C1 segment of cervical spinal cord (tissue), 14 donors: ENCODE measurements at regions not wholly inside any gene's neighbourhood (a gene's known extent, or its start where the extent isn't known, plus 50 kb on each side); places are given as distances from the start of the nearest gene placed in this dataset.

Experiments
- DNase-seq, 14 donors: peaks; one replicate each; lab custom pipeline; 2025; lab: John Stamatoyannopoulos, UW

DNA sequence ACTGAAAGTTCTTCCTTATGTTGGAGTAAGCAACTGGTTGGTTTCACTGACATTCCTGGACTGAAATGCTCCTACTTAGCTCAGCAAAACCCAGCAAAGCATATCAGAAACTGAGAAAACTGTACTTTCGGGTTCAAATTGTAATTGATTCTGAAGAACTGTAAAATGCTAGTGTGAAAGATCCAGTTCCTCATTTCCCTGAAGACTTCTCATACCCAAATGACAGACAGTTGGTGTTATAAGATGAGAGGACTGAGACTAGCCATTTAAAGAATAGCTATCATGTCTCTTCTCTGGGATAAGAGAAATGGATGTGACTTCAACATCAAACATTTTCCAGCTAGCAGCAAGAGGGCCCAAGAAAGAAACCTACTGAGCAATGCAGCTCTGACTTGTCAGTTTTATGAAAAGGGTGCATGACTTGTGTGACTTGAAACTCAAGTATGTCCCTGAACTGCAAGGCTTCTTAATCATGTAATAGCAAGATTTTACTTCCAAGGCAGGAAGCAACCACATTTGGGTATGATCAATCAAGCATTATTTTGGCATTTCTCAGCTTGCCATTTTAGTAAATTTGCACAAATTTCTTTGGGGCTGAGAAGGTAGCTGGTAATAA is 420.3 kb upstream of the MMADHC start:
- DNase-seq = no peak

DNA sequence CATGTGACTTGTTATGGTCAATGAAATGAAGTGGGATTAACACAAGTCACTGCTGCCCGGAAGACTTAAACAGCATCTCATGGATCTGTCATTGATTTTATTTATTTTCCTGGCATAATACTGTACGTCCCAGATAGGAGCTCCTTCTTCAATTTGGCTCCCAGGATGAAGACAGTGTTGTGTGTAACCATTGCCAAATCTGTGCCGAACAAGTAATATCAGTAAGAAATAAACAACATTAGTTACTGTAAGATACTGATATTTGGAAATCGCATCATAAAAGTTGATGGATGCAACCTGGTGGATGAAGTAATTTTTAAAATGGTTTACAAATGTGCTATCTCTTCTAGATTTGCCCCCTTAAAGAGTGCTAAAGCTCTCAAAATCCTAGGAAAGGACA is 419.0 kb upstream of the MMADHC start:
- DNase-seq = no peak

- no peak for DNase-seq
Observed at GRCh38 chr2:150003544-150003943, 416.0 kb upstream of the MMADHC start.

GRCh38 chr2:150001788-150002187 is 414.2 kb upstream of the MMADHC start:
- DNase-seq = no peak

GRCh38 chr2:149996901-149997300 is 409.3 kb upstream of the MMADHC start:
- no peak for DNase-seq

GRCh38 chr2:149994057-149994728 is 406.6 kb upstream of the MMADHC start:
- no peak for DNase-seq

DNA sequence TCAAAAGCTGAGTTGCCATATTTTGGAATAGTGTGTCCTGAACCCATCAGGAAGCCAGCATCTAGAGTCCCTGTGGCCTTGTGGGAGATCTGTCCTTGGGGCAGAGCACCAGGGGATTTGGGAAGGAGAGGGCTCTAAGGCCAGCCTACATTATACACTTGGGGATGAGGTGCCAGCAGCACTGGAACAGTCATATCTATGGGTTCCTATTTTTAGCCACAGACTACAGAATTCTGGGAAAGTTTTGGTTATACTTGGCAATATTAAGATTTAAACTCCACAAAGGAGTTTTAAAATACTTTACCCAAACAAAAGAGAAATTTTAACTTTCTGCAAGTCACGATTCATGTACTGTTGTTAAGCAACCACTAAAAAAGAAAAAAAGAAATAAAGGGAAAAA is 405.7 kb upstream of the MMADHC start:
- DNase-seq = no peak

DNA sequence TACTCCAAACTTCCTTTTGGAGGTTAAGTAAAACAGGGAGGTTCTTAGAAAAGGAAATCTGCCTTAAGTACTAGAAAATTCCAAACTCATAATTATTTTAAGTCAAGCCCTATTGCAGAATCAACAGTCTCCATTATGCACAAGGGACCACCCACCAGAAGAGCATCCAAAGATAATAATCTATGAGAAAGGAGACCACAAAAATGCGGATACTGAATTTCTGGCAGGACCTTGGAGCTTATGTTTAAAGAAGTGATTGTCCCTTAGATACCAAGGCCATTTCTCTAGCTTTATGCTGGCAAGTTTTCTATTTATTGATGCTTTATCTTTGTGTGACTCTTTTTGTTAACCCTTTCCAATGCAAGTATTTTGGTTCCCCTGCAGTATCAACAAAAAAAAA is 404.0 kb upstream of the MMADHC start:
- DNase-seq = no peak

DNA sequence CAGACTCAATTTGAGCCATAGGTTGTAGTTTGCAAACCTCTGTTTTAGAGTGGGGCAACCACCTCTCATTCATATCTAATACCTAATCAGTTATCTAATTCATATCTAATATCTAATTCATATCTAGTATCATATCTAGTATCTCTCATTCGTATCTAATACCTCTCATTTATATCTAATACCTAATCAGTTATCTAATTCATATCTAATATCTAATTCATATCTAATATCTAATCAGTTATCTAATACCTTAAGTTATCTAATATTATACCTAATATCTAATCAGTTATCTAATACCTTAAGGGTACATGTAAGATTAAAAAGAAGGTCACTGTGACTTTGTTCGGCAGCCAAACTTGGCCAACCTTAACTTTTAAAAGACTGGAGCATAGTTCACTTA is 403.4 kb upstream of the MMADHC start:
- no peak for DNase-seq

DNA sequence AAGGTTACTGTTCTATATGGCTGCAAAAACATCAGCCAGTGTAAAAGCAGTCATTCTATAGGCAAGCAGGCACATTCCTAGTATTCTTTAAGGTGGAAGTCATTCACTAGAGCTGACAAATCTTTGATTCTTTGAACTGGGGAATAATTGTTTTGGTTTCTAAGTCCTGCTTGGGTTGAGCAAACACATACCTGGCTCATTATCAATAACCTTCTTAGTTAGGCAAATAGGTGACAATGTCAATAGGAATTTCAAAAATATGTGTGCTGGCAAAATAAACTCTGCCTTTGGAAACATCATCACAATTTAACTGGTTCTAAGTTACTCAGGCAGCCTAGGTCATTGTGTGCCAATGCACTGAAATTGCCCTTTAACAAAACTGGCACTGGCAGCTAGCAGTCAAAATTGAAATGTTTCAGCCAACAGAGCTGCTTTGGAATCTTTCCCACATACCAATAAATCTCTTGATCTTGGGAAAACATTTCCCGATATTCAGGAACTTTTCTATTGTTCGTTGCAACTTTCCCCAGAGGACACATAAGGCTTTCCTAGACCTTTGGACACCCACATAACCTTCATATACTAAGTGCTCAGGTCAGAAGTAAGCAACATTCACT is 402.0 kb upstream of the MMADHC start:
- DNase-seq = no peak

DNA sequence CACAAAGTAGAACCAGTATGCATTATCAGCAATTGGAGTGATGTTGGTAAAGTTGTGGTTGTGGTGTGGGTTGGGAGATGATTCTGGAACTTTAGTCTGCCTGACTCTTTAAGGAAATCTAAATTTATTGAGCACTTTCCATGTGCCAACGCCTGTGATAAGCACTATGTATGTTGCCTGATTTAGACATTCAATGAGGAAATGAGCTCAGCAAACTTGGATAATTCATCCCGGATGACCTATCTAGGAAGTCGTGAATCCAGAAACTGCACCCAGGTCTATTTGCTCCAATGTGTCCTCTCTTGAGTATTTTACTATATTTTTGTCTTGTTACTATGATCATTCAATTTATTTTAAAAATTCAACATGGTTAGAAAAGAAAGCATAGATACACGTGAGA is 400.8 kb upstream of the MMADHC start:
- DNase-seq = no peak

DNA sequence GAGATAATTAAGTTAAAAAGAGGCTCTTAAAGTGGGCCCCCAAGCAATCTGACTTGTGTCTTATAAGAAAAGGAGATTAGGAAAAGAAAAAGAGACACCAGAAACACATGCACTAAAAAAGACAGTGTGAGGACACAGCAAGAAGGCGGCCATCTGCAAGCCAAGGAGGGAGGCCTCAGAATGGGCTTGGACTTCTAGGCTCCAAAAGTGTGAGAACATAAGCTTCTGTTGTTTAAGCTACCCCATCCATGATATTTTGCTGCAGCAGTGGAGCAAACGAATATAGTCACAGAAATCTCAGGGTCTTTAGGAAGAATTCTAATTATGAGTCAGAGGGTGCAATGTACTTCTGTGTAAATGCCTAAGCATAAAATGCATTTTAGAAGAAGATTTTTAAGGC is 399.3 kb upstream of the MMADHC start:
- DNase-seq = no peak

GRCh38 chr2:149984311-149984710 is 396.7 kb upstream of the MMADHC start:
- no peak for DNase-seq

GRCh38 chr2:149972066-149972465 is 384.5 kb upstream of the MMADHC start:
- peak in 3 of 14 donors; percentile 3 to 96 (median 10) for DNase-seq

- no peak for DNase-seq
Observed at GRCh38 chr2:149954981-149955600, 367.5 kb upstream of the MMADHC start.

GRCh38 chr2:149953627-149954026 is 366.1 kb upstream of the MMADHC start:
- DNase-seq = no peak

GRCh38 chr2:149931486-149931885 is 343.9 kb upstream of the MMADHC start:
- DNase-seq = no peak

GRCh38 chr2:149928011-149928410 is 340.4 kb upstream of the MMADHC start:
- no peak for DNase-seq

DNA sequence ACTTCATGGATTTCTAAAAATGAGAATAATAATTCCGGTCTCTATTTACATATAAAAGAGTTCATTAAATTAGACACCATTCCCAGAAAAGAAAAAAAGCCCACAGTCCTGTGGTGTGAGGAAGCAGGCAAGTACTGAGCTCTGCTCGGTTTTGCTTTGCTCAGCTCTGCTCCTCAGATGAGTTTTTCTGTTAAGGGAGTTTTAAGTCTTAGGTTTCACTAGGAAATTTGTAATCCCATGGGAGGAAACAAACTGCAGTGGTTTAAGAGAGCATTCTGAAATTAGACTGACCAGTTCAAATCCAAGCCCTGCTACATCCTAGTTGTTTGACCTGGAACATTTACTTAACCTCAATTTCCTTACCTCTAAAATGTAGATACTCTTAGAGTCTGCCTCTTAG is 338.6 kb upstream of the MMADHC start:
- DNase-seq = no peak

DNA sequence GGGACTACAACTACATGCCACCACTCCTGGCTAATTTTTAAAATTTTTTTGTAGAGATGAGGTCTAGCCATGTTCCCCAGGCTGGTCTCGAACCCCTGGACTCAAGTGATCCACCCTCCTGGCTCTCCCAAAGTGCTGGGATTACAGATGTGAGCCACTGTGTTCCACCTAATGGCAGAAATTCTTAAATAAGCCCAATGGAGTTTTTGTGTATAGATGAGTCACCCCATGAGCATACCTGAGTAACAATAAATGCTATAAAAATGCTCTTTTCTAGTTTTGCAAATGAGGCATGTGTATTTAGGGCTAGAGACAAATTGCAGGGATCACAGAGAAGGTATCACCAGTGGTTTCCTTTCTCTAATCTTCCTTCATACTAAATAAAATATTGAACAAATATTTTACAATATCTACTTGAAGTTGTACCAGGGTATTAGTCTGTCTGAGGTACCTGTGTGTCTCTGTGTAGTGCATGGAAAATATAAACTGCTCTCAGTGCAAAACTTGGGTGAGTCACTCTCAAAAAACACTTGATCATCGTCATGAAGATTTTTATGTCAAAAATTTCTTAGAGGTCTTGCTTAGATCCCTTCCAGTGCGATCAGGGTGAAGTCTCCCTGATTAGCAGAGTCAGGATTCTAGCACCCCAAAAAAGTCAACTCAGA is 337.1 kb upstream of the MMADHC start:
- DNase-seq = no peak

DNA sequence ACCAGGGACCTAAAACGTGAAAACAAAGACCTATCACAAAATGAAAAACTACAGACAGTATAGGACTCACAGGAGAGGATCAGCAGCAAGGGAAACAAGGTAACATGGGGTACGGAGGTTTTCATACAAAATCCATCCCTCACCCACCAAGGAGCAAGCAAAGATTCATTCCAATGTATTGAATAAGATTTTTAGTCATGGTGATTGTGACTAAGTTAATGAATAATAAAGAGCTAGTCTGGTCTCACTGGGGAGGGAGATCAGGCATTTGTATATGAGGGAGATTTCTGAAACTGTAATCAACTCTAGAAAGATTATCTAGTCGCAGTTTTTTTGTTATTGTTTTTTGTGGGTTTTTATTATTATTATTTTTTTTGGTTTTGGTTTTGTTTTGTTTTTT is 336.5 kb upstream of the MMADHC start:
- no peak for DNase-seq

DNA sequence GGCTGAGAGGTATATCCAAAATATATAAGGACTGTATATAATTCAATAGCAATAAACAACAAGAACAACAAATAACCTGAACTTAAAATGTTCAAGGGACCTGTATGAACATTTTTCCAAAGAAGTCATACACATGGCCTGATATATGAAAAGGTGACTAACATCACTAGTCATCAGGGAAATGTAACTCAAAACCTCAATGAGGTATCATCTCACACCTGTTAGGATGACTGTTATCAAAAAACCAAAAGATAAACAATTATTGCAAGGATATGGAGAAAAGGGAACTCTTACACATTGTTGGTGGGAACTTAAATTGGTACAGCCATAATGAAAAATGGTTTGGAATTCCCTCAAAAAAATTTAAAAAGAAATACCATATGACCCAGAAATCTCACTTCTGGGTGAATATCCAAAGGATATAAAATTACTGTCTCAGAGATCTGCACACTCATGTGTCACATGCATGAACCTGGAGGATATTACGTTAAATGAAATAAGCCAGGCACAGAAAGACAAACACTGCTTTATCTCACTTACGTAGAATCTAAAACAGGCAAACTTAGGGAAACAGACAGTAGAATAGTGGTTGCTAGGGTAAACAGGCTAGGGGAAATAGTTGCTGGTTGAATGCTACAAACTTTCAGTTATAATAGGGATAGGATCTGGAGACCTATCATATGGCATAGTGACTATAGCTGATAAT is 334.5 kb upstream of the MMADHC start:
- DNase-seq = no peak
